ENCODE measurements at regions not wholly inside any gene's neighbourhood (a gene's known extent, or its start where the extent isn't known, plus 50 kb on each side); places are given as distances from the start of the nearest gene placed in this dataset.

DNA sequence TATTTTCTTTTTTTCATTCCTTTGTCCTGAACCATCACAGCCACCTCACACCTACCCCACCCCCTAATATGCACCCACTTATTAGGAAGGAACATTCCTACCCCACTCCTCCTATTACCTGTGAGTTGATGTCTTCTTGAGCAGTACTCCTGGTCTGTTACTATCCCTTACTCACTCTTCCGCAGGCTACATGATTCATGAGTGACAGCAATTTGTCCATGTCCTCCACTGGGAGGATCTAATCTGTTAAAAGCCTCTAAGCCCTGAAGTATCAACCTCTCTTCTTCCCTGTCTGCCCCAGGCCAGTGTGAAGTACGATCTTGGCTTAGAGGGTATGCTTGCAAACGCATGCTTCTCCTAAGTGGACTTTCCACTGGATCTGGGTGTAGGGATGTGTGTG lies 75.6 kb upstream of the RFX8 start:
- no peak for DNase-seq

DNA sequence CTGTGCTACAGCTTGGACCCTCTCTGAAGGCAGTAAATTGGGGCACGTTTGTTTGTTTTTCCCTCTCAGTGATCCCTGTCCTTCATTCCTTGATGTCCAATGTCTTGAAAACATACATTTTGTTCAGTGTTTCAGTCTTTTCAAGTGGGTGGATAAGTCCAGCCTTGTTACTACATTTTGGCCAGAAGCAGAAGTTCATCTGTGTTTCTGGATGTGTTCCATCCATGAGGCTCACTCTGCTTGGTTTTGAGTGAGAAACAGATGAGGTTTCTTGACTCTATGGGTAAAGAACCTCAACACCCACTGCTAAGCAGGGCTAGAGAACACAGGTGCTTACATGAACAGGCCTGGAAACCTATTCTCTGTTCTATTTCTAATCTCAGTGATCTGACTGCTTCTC lies 74.5 kb upstream of the RFX8 start:
- no peak for DNase-seq

DNA sequence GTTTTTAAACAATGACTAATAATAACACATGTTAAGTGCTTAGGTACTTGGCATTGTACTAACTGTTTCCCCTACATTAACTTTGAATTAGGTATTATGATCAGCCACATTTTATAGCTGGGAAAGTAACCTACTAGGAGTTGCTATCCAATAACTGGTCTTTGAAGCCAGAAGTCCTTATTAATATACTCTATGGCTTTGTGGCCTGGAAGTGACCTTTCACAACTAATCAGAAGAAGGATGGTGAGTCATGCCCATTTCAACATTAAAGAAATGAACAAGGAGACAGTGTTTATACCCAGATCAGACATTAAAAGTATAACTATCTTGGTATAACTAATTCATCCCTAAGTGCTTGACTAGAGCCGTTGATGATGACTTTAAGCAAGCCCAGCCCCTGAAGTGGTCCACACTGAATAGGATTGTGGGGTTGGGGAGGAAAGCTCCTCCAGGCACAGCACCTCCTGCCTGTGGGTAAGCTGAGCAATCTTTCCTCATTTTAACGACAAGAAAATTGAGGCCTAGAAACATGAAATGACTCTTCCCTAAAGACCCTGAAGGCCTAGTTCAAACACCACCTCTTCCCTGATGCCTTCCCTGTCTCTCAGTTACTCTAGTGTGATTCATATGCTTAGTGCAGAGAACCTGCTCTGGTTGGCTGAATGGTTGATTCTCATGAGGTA lies 71.6 kb upstream of the RFX8 start:
- DNase-seq = no peak

DNA sequence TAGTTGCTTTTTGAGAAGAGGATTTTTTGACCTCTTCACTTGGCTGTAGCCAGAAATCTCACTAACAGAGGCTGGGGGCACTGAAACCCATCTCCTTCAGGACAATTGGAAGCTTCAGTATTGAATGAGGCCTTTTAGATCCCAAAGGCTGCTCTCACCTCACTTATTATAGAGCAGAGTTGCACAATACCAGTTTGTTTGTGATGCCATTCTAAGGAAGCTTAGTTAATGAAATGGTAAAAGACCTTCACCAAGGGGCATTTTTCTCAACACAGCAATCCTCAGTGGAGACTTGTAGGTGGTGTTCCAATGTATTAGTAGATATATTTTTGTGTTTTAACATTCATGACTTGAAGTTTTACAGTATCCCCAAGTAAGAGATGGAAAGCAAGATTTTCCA lies 71.0 kb upstream of the RFX8 start:
- no peak for DNase-seq

DNA sequence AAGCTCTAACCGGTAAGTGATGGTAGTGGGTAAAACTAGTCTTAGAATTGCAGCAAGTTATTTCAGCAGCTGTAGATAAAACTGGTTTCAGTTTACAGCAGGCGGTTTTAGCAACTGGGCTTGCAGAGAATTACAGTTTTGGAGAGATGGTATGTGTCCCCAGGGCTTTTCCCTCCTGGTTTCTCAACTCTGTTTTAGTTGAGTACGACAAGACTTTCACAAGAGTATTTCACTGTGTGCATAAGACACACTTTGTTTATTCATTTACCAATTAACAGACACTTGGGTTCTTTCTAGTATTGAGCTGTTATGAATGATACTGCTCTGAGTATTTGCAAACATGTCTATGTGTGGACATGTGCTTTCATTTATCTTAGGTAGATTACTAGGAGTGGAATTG lies 65.6 kb upstream of the RFX8 start:
- no peak for DNase-seq

DNA sequence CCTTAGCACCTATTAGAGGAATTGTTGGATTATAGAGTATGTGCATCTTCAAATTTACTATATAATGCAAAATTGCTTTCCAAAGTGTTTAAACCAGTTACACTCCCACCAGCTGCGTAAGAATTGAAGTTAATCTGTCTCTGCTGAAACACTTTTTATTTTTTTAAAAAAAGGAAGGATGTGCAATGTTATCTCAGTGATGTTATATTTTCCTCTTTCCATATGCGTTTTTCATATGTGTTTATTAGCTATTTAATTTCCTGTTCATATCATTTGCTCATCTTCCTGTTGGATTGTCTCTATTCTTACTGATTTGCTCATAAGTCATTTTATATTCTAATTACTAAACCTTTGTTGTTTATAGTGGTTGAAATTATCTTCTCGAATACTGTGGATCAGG lies 63.2 kb upstream of the RFX8 start:
- DNase-seq = no peak

DNA sequence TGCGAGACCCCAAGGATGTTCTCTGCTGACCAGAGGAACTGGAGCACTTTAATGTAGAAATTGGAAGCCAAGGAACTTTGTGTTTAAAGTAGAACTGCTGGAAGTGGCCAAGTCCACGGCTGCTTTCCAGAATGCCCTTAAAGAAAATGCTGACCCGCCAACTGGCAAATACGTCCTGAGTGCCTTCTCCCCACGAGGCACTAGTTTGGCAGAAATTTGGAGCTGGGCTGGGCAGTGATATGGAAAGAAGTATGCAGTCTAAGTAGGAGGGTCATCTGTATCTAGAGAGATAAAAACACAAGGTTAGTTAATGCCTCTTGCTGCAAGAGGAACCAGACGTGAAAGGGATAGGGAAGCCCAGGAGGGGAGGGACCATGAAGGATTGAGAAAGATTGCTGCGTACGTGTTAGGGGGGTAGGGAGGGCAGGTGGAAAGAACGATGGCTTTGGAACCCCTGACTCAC lies 59.3 kb upstream of the RFX8 start:
- no peak for DNase-seq

DNA sequence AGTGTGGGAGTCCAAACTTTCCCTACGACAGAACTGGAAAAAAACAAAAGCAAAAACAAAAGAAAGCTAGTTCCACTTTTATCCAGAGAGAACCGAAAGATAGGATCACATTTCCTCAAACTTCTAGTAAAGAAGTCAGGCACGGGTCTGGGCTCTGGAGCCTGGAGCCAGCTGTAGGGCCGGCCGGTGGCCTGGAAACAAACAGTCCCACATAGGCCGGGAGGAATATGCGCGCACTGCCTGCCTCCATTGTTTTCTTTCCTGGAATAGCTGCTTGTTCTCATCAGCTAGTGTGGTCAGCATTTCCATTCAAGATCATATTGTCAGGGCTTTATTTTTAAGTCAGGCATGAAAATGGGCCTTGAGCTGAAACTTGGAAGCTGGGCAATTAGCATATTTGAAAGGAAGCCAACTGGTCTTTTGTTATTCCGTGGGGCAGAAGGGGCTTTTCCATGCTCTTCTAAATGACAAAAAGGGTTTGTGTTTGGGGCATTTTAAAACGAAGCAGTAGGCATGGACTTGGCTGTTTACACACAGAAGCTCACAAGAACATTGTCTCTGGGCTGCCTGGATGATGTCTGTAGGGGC lies 58.7 kb upstream of the RFX8 start:
- DNase-seq = peak; percentile 66

DNA sequence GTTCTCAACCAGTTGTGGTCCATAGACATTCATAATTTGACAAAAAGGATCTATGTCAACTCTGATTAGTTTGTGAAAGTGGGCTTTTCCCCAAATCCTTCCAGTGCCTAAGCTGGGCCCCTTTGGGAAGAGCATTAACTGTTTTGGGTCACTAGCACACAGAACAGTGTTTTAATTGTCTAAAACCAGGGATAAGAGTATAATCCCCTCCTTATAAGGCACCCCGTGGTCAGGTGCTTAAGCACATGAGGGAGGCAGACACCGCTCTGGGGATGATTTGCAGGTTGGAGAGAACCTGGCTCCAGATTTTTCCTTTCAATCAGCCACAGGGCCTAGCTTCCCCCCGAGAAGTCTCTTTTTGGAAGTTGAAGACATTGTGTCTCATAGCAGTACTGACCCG lies 53.6 kb upstream of the RFX8 start:
- no peak for DNase-seq

DNA sequence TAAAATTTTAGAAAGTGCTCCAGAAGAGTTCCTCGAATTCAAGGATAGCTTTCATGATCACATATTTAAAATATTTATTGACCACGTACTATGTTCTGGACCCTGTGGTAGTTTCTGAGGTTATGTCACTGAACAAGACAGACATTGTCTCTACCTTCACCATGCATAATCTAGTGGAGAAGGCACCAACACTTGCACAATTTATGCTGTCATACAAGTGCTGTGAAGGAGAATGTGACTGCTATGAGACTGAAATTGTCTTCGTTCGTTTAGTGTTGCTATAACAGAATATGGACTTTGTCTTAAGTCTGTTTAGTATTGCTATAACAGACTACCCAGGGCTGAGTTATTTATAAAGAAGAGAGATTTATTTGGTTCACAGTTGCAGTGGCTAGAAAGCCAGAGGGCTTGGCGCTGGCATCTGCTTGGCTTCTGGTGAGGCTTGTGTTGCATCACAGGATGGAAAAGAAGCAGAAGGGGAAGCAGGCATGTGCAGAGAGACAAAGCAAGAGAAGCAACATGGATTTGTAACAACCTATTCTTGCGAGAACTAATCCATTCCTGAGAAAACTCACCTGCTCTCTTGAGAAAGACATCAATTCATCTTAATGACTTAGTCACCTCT lies 50.0 kb upstream of the RFX8 start:
- no peak for DNase-seq
